Astrocyte (in vitro differentiated cells and primary cell): ENCODE measurements at regions not wholly inside any gene's neighbourhood (a gene's known extent, or its start where the extent isn't known, plus 50 kb on each side); places are given as distances from the start of the nearest gene placed in this dataset.

Experiments used
- DNase-seq: peaks from one replicate; pipeline ENCODE4 v3.0.0-alpha.2; 2010; ENCODE audit warnings: low read depth
- FAIRE-seq: peaks from 2 replicates; lab custom pipeline; 2011; peaks lifted over from hg19 to GRCh38; lab: Jason Lieb, UNC
- H2AFZ ChIP-seq: 2 replicates; pipeline ENCODE4 v1.6.0; 2012; ENCODE audit warnings: low read depth, low read length, inconsistent platforms
- H3K27ac ChIP-seq: 2 replicates; pipeline ENCODE4 v1.5.1; 2011; ENCODE audit warnings: low read depth, low read length, inconsistent platforms
- H3K27me3 ChIP-seq: 2 replicates; pipeline ENCODE4 v1.6.0; 2011; ENCODE audit warnings: low read length, inconsistent platforms; ENCODE audit not compliant: insufficient read depth
- H3K36me3 ChIP-seq: 2 replicates; pipeline ENCODE4 v1.5.1; 2011; ENCODE audit warnings: low read length, inconsistent platforms; ENCODE audit not compliant: insufficient read depth
- H3K4me1 ChIP-seq: 2 replicates; pipeline ENCODE4 v1.5.1; 2011; ENCODE audit warnings: low read length, inconsistent platforms; ENCODE audit not compliant: insufficient read depth
- H3K4me2 ChIP-seq: 2 replicates; pipeline ENCODE4 v1.6.0; 2012; ENCODE audit warnings: low read length, inconsistent platforms
- H3K4me3 ChIP-seq: 2 replicates; pipeline ENCODE4 v1.5.1; 2011; ENCODE audit warnings: low read depth, mild to moderate bottlenecking, low read length, inconsistent platforms; ENCODE audit not compliant: insufficient read depth
- H3K79me2 ChIP-seq: 2 replicates; pipeline ENCODE4 v1.6.0; 2012; ENCODE audit warnings: mild to moderate bottlenecking, low read length, inconsistent platforms; ENCODE audit not compliant: insufficient read depth
- H3K9ac ChIP-seq: 2 replicates; pipeline ENCODE4 v1.6.0; 2012; ENCODE audit warnings: mild to moderate bottlenecking, low read length, inconsistent platforms
- H3K9me3 ChIP-seq: 2 replicates; pipeline ENCODE4 v1.5.1; 2012; ENCODE audit warnings: low read depth, mild to moderate bottlenecking, low read length, inconsistent platforms; ENCODE audit not compliant: insufficient read depth
- H4K20me1 ChIP-seq: 2 replicates; pipeline ENCODE4 v1.6.0; 2012; ENCODE audit warnings: low read length, inconsistent platforms; ENCODE audit not compliant: insufficient read depth
- H3K27ac Mint-ChIP-seq: one replicate; pipeline ENCODE4 v1.8.0; 2021; ENCODE audit warnings: mild to moderate bottlenecking, mixed read lengths; ENCODE audit not compliant: unreplicated experiment
- H3K27me3 Mint-ChIP-seq: one replicate; pipeline ENCODE4 v1.8.0; 2021; ENCODE audit warnings: low read depth, mixed read lengths; ENCODE audit not compliant: unreplicated experiment
- H3K36me3 Mint-ChIP-seq: one replicate; pipeline ENCODE4 v1.8.0; 2021; ENCODE audit warnings: low read depth, mixed read lengths; ENCODE audit not compliant: unreplicated experiment
- H3K4me1 Mint-ChIP-seq: one replicate; pipeline ENCODE4 v1.8.0; 2021; ENCODE audit warnings: low read depth, mixed read lengths; ENCODE audit not compliant: unreplicated experiment
- H3K4me3 Mint-ChIP-seq: one replicate; pipeline ENCODE4 v1.8.0; 2021; ENCODE audit warnings: mild to moderate bottlenecking, moderate library complexity, mixed read lengths; ENCODE audit not compliant: unreplicated experiment
- H3K9me3 Mint-ChIP-seq: one replicate; pipeline ENCODE4 v1.8.0; 2021; ENCODE audit warnings: mild to moderate bottlenecking, mixed read lengths; ENCODE audit not compliant: unreplicated experiment
- CTCF ChIP-seq: IDR thresholded peaks from 2 replicates; pipeline ENCODE4 v1.5.1; 2011; ENCODE audit warnings: low read depth, mild to moderate bottlenecking, inconsistent platforms, low read length, moderate library complexity; ENCODE audit not compliant: insufficient read depth
- EZH2 ChIP-seq: IDR thresholded peaks from 2 replicates; pipeline ENCODE4 v1.6.1; 2012; ENCODE audit warnings: mild to moderate bottlenecking, low read length, inconsistent platforms; ENCODE audit not compliant: insufficient read depth

DNA sequence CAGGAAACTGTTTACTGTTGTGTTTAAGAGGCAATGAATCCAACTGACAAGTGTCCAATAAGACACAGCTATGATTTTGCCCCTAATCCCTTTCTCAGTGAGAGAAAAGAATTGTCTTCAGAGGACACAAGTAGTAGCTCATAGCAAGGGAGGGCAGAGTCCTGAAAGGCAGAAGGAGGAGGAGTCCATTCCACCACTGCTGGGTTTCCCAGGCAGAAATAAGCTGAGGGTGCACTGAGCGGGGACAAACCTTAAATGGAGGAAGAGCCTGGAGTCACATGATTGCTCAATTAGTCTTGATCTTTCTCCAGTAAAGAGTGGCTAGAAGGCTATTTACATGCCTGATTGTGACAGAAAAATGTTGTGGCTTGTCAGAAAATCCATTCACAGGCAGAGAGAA, 573.8 kb downstream of the POM121L12 start:
- Histone ChIP-seq H3K9ac (no peak overlapping the region), H4K20me1 (no peaks in the 10 kb centered on the region), H3K79me2 (no peaks in the 10 kb centered on the region), H3K27me3 (no peaks in the 10 kb centered on the region), H3K9me3 (no peaks in the 10 kb centered on the region), H3K4me2 (no peak overlapping the region), H3K4me1 (no peaks in the 10 kb centered on the region), H3K4me3 (no peak overlapping the region), H2AFZ (no peak overlapping the region), H3K36me3 (no peaks in the 10 kb centered on the region), H3K27ac (no peak overlapping the region)
- DNase-seq (no peak), FAIRE-seq (no peak)
- H3K27me3 Mint-ChIP-seq: no peaks in the 10 kb centered on the region
- H3K4me1 Mint-ChIP-seq: peaks cover 19% of the 10 kb centered on the region
- TF ChIP-seq EZH2 (no peak), CTCF (no peak)
- H3K27ac Mint-ChIP-seq: peak overlapping the region; percentile 8
- H3K9me3 Mint-ChIP-seq: no peaks in the 10 kb centered on the region
- H3K36me3 Mint-ChIP-seq: no peaks in the 10 kb centered on the region
- H3K4me3 Mint-ChIP-seq: no peak overlapping the region

DNA sequence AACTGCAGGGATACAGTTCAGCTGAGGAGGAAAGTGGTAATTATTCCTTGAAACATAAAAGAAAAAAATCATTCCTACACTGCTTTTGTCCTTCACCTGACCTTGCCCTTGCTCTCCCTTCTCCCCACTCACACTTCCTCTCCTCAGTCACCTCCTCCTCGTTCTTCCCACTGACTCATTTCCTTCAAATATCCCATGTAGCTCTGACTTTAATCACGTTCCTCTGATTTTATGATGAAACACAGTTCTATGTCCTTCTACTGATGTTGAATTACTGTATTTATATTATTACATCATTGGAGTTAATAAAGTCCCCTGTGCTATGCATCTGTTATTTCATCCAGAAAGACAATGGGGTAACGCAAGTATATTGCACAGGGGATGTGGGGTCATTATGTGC, 575.6 kb downstream of the POM121L12 start:
- no peaks in the 10 kb centered on the region for H3K36me3 Mint-ChIP-seq

More for the DNA sequence above, 575.6 kb downstream of the POM121L12 start:
- H3K9me3 Mint-ChIP-seq: no peaks in the 10 kb centered on the region
- H2AFZ ChIP-seq: no peak overlapping the region
- H3K9me3 ChIP-seq: no peaks in the 10 kb centered on the region
- H3K27ac Mint-ChIP-seq: no peak overlapping the region
- H3K27me3 Mint-ChIP-seq: no peaks in the 10 kb centered on the region
- no peaks in the 10 kb centered on the region for H3K27me3 ChIP-seq
- peaks cover 18% of the 10 kb centered on the region for H3K4me1 Mint-ChIP-seq
- H3K79me2 ChIP-seq: no peaks in the 10 kb centered on the region
- no peak overlapping the region for H3K4me2 ChIP-seq
- DNase-seq (no peak), FAIRE-seq (no peak)
- no peak overlapping the region for H3K9ac ChIP-seq
- H4K20me1 ChIP-seq: no peaks in the 10 kb centered on the region
- H3K4me3 Mint-ChIP-seq: no peak overlapping the region
- no peak for TF ChIP-seq CTCF
- no peak for TF ChIP-seq EZH2
- no peaks in the 10 kb centered on the region for H3K36me3 ChIP-seq
- no peaks in the 10 kb centered on the region for H3K4me1 ChIP-seq
- H3K27ac ChIP-seq: no peak overlapping the region
- H3K4me3 ChIP-seq: no peak overlapping the region
